GM19035 (cell line): ENCODE measurements at regions not wholly inside any gene's neighbourhood (a gene's known extent, or its start where the extent isn't known, plus 50 kb on each side); places are given as distances from the start of the nearest gene placed in this dataset.
A peak's percentile ranks its signal among the peaks of the same experiment; 100 is the strongest.

Source experiments
- ATAC-seq: cut with Tn5 transposase; IDR thresholded peaks from one replicate; pipeline ENCODE4 v1.9.1; 2021; ENCODE audit not compliant: unreplicated experiment

GRCh38 chr11:104609311-104610085 lies 288.8 kb downstream of the CASP12 start:
- ATAC-seq, result peak; percentile 98

DNA sequence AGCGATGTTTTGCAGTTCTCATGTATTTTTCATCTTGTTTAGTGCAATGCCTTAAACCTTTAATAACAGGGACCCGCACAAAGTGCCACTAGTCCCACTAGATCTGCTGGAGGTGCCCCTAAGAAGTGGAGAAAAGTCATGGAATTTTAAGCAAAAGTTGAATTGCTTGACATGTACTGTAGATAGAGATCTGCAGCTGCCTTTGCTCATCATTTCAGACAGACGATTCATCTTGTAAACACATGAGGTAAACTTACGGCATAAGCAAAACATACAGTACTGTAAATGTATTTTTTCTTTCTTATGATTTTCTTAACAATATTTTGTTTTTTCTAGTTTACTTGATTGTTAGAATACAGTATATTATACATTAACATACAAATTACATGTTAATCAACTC lies 295.6 kb downstream of the CASP12 start:
- ATAC-seq, result no peak

DNA sequence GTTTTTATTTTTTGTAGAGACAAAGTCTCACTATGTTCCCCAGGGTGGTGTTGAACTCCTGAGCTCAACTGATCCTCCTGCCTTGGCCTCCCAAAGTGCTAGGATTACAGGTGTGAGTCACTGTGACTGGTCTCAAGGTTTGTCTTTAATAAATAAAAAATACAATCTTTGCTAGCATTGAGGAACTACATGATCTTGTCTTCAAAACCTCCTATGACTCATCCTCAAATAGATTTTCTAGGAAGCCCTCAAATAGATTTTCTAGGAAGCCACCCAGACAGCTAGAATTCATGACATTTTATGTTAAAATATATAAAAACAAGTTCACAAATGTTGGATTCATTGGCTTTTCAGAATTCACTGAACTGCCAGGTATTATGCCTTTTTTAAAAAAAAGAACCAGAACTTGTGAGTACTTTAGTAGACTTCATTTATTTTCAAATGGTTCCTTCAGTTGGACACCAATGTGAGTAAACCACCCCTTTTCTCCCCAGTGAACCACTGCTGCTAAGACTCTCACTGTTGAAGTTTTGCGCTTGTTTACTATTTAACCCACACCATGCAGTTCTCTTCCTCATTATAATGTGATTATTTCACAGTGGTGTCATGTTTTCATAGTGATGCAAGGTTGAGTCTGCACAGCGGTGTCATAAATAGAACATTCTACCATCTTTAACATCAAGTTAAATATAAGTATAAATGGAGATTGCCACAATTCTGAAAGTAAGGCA lies 303.9 kb downstream of the CASP12 start:
- no peak for ATAC-seq

DNA sequence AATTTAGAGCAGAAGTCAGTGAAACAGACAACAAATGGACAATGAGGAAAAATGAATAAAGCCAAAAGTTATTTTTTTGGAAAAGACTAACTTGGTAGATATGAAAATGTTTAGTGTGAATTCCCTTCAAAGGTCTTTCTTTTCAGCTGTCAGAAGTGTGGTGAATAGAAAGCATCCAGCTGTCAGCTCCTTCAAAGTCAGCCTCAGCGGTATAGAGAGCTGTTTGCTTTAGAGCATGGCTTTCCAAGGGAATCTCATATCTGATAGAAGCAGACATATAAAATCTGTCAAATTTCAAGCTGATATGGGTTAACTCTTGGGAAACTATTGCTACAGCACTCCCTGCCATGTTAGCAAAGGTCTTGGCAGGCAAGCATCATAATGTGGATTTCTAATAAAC lies 309.3 kb downstream of the CASP12 start:
- no peak for ATAC-seq

GRCh38 chr11:104588446-104588845 lies 309.8 kb downstream of the CASP12 start:
- ATAC-seq, result no peak

- ATAC-seq, result no peak
Measured at GRCh38 chr11:104584823-104585222, 313.4 kb downstream of the CASP12 start.

GRCh38 chr11:104583857-104584256 lies 314.4 kb downstream of the CASP12 start:
- ATAC-seq, result no peak

- no peak for ATAC-seq
Measured at GRCh38 chr11:104582431-104582830, 315.8 kb downstream of the CASP12 start.

GRCh38 chr11:104581246-104581980 lies 316.8 kb downstream of the CASP12 start:
- no peak for ATAC-seq

- no peak for ATAC-seq
Measured at GRCh38 chr11:104573441-104573990, 324.7 kb downstream of the CASP12 start.

GRCh38 chr11:104572279-104572678 lies 326.0 kb downstream of the CASP12 start:
- ATAC-seq, result no peak

GRCh38 chr11:104570078-104570701 lies 328.1 kb downstream of the CASP12 start:
- ATAC-seq, result no peak

DNA sequence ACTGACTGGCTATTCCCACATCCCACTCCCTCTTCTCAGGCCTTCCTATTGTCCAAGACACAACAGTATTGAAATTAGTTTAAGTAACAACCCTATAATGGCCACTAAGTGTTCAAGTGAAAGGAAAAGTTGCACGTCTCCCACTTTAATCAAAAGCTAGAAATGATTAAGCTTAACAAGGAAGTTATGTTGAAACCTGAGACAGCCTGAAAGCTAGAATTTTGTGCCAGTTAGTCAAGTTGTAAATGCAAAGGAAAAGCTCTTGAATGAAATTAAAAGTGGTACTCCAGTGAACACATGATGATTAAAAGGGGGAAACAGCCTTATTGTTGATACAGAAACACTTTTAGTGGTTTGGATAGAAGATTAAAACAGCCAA lies 332.7 kb downstream of the CASP12 start:
- no peak for ATAC-seq

- ATAC-seq, result no peak
Measured at GRCh38 chr11:104564921-104565582, 333.2 kb downstream of the CASP12 start.

DNA sequence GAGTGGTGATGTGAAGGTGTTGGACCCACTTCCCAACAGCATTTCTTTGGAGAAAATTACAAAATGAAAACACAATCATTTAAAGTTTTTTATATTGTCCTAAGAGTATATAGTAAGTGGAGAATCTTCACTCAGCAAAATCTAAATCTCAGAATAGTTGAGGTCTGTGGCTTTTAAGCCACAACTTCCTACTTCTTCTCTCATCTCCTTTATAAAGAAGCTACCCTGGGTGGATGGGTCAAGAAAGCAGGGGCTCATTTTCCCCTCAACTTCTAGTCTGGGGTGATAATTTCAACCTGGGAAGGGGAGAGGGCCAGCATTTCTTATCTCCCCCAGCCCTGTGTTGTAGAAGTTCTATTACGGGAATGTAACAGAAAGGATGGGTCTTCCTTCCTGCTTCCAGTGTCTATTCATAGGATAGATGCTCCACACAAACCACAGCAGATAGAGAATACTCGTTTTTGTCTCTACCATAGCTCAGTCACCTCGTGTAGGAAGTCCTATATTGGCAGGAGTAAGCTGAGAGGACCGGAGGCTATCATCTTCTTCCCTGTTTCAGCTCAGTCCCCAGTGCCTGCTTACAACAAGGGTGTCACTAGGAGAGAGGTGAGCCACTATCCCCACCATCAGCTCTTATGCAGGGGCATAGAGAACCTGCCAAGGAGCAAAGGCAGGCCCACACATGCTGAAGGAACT lies 341.5 kb downstream of the CASP12 start:
- no peak for ATAC-seq

DNA sequence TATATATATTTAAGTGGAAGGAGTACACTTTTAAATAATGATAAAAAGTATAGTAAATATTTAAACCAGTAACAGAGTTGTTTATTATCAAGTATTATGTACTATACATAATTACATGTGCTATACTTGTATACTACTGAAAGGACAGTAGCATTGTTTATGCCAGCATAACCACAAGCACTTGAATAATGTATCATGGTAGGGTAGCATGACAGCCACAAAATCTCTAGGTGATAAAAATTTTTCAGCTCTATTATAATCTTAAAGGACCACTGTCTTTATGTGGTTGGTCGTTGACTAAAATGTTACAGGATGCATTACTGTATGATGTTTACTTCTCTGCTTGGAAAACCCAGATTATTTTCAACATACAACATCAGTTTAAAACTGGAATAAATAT lies 349.2 kb downstream of the CASP12 start:
- ATAC-seq, result no peak

DNA sequence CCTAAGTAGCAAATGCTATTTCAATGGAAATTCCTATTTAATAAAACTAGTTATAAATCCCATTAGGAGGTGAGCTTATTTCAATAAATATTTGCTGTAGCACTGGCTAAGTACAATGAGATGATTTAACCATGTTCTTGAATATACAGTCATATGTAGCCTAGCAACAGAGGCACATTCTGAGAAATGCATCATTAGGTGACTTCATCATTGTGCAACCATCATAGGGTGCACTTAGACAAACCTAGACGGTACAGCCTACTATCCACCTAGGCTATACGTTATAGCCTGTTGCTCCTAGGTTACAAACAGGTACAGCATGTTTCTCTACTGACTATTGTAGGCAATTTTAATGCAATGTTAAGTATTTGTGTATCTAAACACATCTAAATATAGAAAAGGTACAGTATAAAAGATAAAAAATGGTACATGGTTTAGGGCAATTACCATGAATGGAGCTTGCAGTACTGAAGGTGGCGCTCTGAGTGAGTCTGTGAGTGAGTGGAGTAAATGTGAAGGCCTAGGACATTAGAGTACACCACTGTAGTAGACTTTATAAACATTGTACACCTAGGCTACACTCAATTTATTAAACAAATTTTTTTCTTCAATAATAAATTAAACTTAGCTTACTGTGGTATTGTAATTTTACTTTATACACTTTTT lies 350.1 kb downstream of the CASP12 start:
- no peak for ATAC-seq

- ATAC-seq, result no peak
Measured at GRCh38 chr11:104546501-104546900, 351.8 kb downstream of the CASP12 start.

DNA sequence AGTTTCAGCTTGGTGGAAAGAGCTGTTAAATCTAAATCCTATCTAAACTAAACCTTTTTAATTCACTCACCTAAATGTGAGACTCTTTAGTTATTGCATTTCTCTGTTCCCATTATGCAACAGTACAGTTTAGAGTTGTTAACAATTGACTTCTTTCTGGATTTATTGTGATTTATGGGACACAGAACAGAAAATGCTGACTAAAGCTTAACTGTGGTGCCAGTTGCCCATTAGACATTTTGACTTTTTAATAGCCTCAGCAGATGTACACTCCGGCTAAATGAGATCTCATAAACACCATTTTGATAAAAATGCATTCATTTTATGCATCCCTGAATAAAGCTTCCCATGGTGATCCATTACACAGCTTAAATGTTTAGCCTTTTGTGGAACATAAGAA lies 356.6 kb downstream of the CASP12 start:
- no peak for ATAC-seq
